DMS 273 (cell line): ENCODE measurements at regions not wholly inside any gene's neighbourhood (a gene's known extent, or its start where the extent isn't known, plus 50 kb on each side); places are given as distances from the start of the nearest gene placed in this dataset.
A peak's percentile ranks its signal among the peaks of the same experiment; 100 is the strongest.

Experiments used
- DNase-seq: peaks from one replicate; lab custom pipeline; 2025; ENCODE audit not compliant: unreplicated experiment; lab: John Stamatoyannopoulos, UW

DNA sequence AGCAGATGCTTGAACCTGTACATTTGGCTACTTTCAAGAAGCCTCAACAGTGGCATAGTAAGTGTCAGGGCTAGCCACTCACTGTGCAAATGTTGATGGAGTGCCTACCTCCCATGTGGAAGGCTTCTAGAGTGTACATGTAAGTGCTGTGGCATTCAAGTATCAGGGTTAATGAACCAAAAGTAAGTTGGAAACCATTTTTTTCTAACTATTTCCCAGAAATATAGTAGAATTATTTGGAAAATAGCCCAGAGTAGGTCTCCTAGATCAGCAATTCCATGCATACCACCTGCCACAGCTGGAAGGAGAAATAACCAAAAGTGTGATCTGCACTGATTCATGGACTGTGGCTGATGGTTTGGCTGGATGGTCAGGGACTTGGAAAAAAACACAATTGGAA, 53.3 kb downstream of the FOXD1 start:
- DNase-seq = no peak

DNA sequence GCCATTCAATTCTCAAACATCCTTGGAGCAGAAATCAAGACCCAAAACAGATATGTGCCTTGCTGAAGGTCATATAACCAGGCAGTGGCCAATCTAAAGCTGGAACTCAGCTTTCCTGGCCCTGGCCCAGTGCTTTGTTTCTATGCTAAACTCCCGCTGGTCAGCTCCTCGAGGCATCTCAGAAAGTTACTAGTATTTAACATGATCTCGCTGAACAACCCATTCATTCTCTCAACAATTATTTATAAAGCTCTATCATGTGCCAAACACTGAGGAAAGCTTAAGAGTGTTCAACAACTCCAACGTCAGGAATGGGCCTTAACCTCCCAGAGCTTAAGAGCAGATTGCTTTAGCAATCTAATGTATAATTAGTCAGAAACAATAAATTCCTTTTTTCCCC, 54.0 kb downstream of the FOXD1 start:
- DNase-seq = no peak

DNA sequence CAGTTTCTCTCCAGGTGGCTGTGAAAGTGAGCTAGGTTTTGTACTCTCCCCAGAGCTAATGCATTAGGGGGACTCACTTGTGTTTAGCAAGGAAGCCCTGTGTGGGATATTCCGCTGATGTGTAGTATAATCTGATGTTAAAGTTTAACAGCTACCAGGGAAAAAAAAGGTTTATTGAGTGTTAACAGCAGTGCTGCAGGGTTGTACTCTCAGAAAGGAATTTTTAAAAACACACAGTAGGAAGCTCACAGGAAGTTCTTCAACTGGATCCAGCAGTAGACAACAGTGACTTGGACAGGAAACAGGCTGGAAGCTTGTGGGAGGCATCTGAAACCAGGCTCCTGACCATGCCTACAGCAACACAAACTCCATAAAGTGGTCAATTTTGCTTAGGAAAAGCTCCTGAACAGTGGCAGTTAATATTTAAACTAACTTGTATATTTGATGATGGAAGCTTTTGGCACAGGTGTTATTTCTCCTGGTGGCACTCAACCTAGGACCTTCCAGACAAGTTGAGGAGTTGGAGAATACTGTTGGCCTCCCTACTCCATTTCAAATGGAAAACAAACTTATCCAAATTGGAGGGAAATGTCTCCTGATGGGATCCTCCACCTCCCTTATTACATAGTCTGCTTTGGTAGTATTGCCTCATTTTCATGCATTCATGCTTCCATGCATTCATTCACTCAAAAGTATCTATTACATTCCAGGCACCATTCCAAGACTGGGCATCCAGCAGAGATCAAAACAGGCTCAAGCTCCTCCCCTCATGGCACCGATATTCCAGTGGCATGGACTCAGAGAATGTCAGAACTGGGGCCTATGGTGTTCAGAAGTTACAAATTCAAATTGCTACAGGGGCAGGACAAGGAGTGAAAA, 54.7 kb downstream of the FOXD1 start:
- DNase-seq = peak; percentile 89

DNA sequence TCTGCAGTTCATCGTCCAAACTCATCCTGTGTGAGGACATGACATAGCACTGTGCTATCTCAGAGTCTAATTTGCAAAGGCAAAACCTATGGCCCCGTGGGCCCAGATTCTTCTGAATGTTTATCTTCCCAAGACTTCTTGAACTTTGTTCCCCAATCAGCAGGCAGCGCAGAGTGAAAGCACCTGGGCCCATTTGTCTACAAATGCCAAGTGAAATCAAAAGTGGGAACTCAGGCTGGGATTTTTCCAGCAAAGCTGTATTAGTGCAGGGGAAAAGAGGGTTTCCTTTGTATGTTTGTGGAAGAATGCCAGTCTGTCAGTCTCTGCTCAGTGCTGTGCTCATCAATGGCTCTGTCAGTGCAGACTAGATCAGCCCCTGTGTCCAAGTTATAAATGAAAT, 55.8 kb downstream of the FOXD1 start:
- DNase-seq = no peak

DNA sequence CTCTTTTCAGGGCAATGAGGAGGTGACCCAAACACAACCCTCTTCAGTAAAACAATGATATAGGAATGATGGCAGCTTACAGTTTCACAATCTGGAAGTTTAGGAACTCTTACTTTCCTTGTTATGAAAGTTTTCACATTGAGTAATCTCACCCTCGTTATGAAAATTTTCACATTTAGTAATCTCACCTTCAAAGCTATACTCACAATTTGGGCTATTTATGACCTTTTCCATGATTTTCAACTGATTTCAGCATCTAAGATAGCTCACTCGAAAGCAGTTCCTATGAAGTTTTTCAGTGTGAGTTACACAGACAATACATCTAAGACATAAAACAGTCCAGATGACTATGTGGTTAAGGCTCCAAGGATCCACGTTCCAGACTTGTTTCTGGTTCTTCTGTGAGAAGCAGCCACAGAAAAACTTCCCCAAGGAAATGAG, 57.1 kb downstream of the FOXD1 start:
- DNase-seq = no peak

DNA sequence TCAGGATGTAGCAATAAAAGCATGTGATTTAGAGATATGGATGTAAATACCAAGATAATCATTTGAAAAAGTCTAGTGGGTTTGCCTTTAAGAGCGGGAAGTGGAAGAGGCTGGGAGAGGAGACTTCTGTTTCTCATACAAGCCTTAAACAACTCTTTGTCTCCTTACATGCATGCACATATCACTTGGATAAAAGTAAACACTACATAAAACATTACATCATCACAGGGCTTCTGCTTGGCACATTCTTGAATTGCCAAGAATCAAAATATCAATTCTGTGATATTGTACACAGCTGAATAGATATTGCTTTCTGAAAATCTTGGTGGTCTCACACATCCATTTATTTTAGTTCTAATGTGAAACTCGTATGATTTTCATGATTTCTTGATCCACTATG, 57.6 kb downstream of the FOXD1 start:
- no peak for DNase-seq

DNA sequence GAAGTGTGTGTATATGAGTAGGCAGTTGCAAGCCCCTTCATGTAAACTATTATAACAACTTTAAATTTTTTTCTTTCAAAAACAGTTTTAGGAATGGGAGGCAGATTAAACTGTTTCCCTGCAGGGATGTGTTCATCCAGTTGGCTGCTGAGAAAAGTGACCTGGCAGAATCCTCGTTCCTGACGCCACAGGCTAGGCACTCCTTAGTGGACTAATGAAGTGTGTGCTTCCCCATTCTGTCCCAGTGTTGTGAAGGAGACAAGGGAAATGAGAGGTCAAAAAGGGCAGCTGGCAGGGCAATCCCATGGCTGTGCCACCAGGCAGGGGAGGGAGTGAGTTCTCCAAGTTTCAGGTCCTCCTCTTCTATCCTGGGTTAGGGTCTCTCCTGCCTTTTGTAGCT, 59.8 kb downstream of the FOXD1 start:
- no peak for DNase-seq

DNA sequence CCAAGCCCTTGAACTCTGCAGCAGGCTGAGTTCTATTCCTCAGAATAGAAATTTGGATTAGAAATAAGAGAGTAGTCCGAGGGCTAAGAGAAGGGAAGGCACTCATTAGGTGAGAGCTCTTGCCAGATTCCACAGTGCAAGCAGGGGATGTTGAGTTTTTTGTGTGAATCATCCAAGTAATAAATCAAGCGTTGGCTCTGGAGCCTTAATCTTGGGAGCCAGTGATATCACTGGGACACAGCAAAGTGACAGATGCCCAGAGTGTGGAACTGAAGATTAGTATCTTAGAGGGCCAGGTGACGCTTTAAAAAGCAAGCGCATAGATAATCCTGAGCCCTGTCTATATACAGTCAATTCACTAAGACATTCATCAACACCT, 60.3 kb downstream of the FOXD1 start:
- peak; percentile 40 for DNase-seq

DNA sequence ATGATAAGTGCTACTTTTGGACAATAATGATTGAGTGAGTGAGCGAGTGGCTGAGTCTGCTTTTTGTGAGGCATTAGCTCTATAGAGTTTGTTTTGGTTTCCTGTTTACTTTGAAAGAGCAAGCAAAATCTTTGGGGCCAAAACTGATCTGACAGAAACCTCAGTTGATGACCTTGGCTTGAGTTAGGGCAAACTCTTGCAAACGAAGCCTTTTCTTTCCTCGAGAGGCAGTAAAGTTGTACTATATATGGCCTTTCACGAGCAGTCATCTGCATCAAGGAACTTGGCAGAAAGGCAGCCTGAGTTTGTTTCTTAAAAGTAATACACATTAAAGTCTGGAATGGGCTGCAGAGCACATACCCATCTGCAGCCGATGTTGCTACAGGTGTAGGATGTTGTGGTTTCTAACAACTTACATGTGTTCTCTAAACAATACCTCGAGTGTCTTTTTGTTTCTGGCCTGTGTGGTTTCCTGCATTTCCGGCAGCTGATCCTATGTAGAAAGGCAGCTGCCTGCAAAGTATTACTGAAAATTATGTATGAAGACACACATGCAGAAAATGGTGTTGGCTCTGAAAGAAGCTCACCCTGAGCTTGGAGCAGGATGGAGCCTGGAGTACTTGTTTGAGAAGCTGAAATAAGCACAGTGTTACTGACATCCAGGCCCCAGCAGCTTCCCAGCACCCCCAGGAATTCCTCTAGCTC, 60.8 kb downstream of the FOXD1 start:
- no peak for DNase-seq

DNA sequence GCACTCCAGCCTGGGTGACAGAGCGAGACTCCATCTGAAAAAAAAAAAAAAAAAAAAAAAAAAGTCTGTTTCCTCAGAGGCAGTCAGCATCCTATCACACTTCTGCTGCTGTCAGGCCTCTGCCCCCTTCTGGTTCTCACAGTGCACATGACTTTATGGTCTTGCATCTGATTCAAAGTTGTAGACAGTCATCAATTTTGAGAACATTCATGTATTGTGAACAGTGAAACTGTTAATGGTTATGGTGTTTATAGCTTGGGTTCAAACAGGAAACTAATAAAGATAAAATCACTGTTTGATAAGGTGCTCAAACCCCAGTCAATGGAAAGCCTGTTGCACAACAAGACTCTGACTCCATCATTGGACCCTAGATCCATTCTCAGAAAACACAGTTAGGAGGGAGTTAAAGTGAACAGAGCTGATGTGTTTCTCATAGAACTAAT, 61.4 kb downstream of the FOXD1 start:
- peak; percentile 11 for DNase-seq

DNA sequence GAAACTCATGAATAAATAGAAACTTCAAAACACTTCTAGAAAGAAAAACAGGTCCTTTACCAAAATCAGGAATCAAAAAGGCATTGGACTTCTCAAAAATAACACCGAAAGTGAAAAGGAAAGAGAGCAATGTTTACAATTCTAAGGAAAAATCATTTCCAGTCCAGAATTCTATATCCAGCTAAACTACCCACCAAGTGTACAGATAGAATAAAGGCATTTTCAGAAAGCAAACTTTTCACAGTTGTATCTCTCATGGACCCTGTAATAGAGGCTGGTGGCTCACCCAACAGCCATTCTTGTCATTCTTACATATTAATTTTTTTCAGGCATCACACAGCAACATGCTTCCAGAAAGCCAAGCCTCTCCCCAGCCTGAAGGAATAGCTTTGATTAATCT, 63.7 kb downstream of the FOXD1 start:
- DNase-seq = no peak

DNA sequence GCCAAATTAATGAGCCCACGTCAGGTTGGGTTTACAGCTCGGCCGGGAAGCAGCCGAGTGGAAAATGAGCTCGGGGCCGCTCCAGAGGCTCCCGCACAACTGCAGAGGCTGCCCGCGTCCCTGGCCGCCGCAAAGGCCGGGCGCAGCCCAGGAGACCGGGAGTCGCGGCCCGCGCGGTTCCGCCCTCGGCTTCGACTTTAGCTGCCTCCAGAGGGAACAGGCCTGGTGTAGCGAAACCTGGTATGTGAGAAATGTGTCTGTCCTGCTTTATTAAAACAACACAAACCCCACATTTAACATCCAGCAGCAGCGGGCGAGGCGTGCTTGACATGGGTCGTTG, 66.2 kb downstream of the FOXD1 start:
- DNase-seq = no peak

DNA sequence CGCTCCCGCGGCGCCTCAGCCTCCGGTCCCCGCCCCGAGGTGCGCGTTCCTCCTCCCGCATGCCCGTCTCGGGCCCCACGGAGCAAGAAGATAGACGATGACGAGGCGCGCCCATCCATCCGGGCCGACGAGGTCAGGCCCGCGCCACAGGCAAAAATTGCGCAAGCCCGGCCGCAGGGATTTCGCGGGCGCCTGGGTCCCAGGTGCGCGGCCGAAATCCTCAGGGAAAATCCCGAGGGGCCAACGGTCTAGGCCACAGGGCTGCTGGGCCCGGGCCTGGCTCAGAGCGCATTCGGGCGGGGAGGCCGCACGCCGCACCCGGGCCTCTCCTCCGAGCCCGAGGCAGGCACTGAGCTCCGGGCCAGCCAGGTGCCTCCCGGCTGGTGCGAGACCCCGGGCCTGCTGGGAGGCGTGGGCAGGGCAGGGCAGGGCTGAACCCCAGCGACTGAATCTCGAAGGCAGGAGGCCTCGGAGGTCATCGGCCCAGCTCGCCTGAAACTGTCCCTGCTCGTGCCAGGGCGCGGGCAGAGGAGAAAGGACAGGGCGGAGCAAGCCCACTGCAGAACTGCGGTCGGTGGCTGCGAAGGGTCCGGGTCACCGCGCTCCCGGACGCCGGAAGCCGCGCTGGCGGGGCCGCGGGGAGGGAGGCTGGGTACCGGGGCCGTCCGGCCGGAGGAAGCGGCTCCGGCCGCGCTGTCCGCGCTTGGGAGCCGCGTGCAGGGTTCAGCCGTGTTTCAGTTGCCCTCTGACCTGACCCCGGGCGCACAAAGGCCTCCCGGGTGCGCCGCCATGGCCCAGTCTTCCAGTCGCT, 66.8 kb downstream of the FOXD1 start:
- no peak for DNase-seq

DNA sequence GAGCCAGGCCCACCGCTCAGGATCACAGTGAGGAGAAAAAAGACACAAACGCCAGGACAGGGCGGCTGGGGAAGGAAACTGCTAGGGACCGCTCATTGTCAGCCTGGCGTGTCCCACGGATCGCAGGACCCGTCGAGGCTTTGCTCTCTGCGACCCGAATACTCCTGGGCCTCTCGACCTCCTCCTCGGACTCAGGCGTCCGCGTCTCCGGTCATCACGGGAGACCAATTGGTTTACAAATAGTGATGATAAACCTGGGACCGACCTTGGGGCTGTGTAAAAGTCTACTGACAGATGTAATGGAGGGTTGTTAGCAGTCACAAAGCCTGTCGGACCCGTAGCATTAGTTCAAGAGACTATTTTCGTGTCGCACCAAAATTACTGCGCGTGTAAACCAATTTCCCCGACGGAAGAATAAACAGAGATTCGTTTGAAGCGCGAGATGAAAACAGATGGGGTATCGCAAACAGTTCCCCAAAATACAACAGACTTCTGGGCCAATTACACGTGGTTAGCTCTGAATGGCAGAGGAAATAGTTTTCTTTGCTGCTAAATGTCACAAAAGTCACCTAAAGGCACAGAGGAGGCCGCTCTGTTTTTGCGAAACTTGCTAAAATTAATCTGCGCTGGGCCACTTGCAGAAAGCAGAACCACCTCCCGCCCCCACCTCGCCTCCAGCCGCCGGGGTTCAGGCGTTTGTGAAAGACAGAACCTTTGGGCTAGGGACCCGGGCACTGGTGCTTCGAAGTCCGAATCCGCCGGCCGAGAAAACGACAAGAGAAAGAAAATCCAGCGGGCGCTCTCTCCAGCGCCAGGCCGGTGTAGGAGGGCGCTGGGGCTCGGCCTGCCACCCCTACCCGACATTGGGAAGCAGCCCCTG, 67.6 kb downstream of the FOXD1 start:
- DNase-seq = no peak

DNA sequence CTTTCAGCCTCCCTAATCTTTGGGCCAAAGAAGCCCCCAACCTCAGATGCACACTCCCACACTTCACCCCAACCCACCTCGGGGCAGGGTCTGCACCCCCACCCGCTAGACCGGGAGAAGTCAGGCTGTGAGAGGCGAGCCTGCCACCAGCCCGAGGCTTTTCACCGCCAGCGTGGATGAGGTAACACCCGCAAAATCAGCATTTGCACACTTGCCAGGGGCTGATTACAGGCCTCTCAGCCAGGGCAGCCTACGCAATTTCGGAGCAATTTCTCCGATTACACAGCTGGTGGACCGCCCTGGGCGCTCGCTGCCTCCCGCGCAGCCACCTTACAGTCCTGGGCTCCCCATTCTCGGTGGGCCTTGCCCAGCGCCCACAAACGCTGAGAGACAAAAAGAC, 68.5 kb downstream of the FOXD1 start:
- DNase-seq = no peak

DNA sequence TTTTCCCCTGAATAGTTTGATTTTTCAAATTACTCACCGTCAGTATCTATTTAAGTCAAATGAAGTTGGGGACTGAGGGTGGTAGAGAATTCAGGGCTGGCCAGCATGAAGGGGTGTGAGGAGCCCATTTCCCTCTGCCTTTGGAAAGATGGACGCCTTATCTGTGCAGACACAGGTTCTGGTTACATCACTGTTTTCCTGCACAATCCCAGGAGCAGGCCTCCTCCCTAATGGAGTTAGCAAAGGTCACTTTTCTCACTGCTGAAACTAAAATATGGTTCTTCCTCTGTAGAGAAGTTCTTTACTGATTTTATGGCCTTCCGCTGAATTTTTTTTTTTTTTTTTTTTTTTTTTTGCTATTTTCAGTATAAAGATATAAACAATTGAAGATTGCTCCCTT, 69.1 kb downstream of the FOXD1 start:
- no peak for DNase-seq

DNA sequence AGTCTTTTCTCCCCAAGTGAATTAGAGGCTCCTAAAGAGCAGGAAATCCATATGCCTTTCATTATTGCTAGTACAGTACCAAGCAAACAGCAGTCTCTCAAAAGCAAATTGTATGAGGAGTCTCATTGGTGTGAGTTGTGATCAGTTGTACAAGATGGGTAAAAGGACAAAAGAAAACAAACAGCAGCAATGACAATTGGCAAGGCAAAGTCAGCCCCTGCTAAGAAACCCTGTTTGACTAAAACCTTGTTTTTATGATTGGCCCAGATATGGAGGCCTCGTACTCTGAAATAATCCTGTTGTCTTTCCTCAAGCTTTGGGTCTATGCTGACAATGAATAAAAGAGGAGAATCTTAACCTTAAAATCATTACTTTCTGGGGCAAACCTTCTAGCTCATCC, 69.8 kb downstream of the FOXD1 start:
- no peak for DNase-seq

DNA sequence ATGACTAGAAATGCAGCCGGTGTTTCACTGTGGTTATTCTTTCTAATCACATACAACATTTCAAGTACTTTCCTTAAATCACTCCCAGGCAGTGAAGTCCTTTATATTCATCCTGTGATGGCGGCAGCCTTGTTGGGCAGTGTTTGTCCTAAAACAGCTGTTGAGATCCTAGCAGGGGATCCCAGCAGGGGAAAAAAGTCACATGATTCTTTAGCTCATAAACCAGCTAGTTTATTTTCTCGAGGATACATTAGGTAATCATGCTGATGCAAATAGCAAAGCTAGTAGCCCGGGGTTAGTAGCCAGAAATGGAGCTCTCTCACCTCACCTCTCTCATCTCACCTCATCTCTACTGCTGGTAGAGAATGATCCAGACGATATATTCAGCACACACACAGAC, 70.5 kb downstream of the FOXD1 start:
- DNase-seq = peak; percentile 58

DNA sequence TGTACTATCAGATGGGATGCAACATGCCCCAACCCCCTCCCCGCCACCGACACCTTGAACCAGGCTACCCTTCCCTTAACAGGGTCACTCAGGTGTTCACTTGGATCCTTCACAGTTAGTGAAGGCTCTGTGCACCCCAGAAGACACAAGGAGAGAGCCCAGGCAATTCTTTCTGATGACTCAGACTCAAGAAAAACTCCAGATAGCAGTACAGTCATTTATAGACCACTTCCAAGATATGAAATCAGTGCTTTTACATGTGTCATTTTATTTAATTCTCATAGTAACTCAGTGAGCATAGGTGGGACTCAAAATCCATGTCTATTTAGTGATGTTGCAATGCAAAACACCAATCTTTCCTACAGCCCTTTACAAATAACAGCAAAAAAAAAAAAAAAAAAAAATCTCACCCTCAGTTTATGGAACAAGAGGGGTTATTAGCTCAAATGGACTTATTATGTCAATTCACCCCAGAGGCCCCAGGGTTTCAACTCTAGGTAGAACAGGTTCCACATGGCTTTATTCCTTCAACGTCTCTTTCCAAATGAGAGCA, 71.9 kb downstream of the FOXD1 start:
- no peak for DNase-seq

DNA sequence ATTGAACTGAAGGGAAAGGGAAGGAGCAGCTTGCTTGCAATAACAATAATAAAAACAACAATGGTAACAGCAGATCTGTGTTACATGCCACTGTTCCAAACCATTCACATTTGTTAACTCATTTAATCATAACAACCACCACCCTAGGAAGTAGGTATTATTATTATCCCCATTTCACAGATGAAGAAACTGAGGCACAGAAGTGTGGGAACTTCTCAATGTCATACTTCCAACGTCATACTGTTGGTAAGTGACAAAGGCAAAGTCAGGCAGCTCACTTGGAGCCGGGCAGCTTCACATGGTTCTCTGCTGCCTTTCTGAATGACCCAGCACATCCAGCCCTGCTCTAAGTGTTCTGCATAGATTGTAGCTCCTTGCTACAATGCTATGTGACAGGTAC, 72.6 kb downstream of the FOXD1 start:
- DNase-seq = no peak

DNA sequence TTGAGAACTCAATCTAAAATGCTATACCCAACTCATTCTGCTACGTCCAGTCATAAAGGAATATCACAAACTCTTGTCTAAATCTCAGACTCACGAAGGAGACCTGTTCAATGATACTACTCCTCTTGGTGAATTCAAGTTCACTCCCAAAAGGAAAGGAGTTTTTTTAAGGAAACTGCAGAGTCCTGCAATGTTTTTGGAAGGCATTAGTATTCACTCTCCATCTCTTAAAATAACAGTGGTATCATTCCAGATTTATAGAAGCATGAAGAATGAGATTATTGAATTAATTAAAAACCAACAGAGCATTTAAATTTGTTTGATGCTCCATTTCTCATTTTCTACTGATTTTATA, 73.4 kb downstream of the FOXD1 start:
- no peak for DNase-seq
